ENCODE measurements at regions not wholly inside any gene's neighbourhood (a gene's known extent, or its start where the extent isn't known, plus 50 kb on each side); places are given as distances from the start of the nearest gene placed in this dataset.

GRCh38 chr2:7780321-7780720 is 863.1 kb downstream of the RNF144A start:
- H3F3A ChIP-seq (ENCODE audit: insufficient read depth): no peaks in the 10 kb centered on the region
- H3K79me2 ChIP-seq (ENCODE audit: insufficient read depth): no peaks in the 10 kb centered on the region
- no peak overlapping the region for H2AFZ ChIP-seq
- H3K4me3 ChIP-seq: no peak overlapping the region
- no peak overlapping the region for H3K4me2 ChIP-seq (ENCODE audit: unreplicated experiment)
- no peaks in the 10 kb centered on the region for H3K36me3 ChIP-seq (ENCODE audit: low read depth)
- DNase-seq: no peak
- no peaks in the 10 kb centered on the region for H3K4me1 ChIP-seq (ENCODE audit: insufficient read depth)
- H3K9me2 ChIP-seq (ENCODE audit: insufficient read depth): no peaks in the 10 kb centered on the region
- H3K27ac ChIP-seq: no peak overlapping the region
- no peak overlapping the region for H3K9ac ChIP-seq
- in situ Hi-C loops (cut with MboI): no loop called here
- no peaks in the 10 kb centered on the region for H4K20me1 ChIP-seq (ENCODE audit: insufficient read depth)
- WGBS, 2 experiments (ENCODE audit: low coverage in 1 of 2, low lambda C conversion rate in 2 of 2, missing lambda C conversion rate in 2 of 2): 58 to 62% methylated on average over 5 of the region's 5 CpGs
- H3K27me3 ChIP-seq (replicated peaks; ENCODE audit: insufficient read depth): no peaks in the 10 kb centered on the region
- TF ChIP-seq EZH2 (IDR thresholded peaks at IDR 0.05; ENCODE audit: insufficient read depth, poor library complexity, severe bottlenecking): no peak
- no peaks in the 10 kb centered on the region for H3K9me3 ChIP-seq (ENCODE audit: low read depth)

- in situ Hi-C loops (cut with MboI): no loop called here
- Histone ChIP-seq H3K79me2 (ENCODE audit: insufficient read depth) (no peaks in the 10 kb centered on the region), H4K20me1 (ENCODE audit: insufficient read depth) (no peaks in the 10 kb centered on the region), H3K4me2 (ENCODE audit: unreplicated experiment) (no peak overlapping the region), H3K4me3 (no peak overlapping the region), H3K9ac (no peak overlapping the region), H3K27ac (no peak overlapping the region), H3F3A (ENCODE audit: insufficient read depth) (no peaks in the 10 kb centered on the region), H3K27me3 (replicated peaks; ENCODE audit: insufficient read depth) (no peaks in the 10 kb centered on the region), H3K9me2 (ENCODE audit: insufficient read depth) (no peaks in the 10 kb centered on the region), H3K4me1 (ENCODE audit: insufficient read depth) (no peaks in the 10 kb centered on the region), H2AFZ (no peak overlapping the region), H3K9me3 (ENCODE audit: low read depth) (no peaks in the 10 kb centered on the region), H3K36me3 (ENCODE audit: low read depth) (no peaks in the 10 kb centered on the region)
- TF ChIP-seq EZH2 (IDR thresholded peaks at IDR 0.05; ENCODE audit: insufficient read depth, poor library complexity, severe bottlenecking): no peak
- TF ChIP-seq EZH2phosphoT487 (IDR thresholded peaks at IDR 0.05; ENCODE audit: insufficient read depth, low read depth): no peak
- DNase-seq: no peak
- WGBS, 2 experiments (ENCODE audit: low coverage in 1 of 2, low lambda C conversion rate in 2 of 2, missing lambda C conversion rate in 2 of 2): 68 to 70% methylated on average over 4 of the region's 4 CpGs
Measured at GRCh38 chr2:7785700-7786099, 868.5 kb downstream of the RNF144A start.

- WGBS, 2 experiments (ENCODE audit: low coverage in 1 of 2, low lambda C conversion rate in 2 of 2, missing lambda C conversion rate in 2 of 2): 77 to 81% methylated on average over 8 of the region's 8 CpGs
- Histone ChIP-seq H2AFZ (no peak overlapping the region), H3K9me3 (ENCODE audit: low read depth) (no peaks in the 10 kb centered on the region), H3K4me3 (no peak overlapping the region), H3F3A (ENCODE audit: insufficient read depth) (no peaks in the 10 kb centered on the region), H3K4me1 (ENCODE audit: insufficient read depth) (no peaks in the 10 kb centered on the region), H4K20me1 (ENCODE audit: insufficient read depth) (no peaks in the 10 kb centered on the region), H3K79me2 (ENCODE audit: insufficient read depth) (no peaks in the 10 kb centered on the region), H3K27ac (no peak overlapping the region), H3K9ac (no peak overlapping the region), H3K4me2 (ENCODE audit: unreplicated experiment) (no peak overlapping the region), H3K36me3 (ENCODE audit: low read depth) (no peaks in the 10 kb centered on the region), H3K9me2 (ENCODE audit: insufficient read depth) (no peaks in the 10 kb centered on the region), H3K27me3 (replicated peaks; ENCODE audit: insufficient read depth) (no peaks in the 10 kb centered on the region)
- TF ChIP-seq EZH2 (IDR thresholded peaks at IDR 0.05; ENCODE audit: insufficient read depth, poor library complexity, severe bottlenecking): no peak
- no peak for TF ChIP-seq EZH2phosphoT487 (IDR thresholded peaks at IDR 0.05; ENCODE audit: insufficient read depth, low read depth)
- DNase-seq: no peak
- in situ Hi-C loops (cut with MboI): no loop called here
Measured at GRCh38 chr2:7788736-7789135, 871.5 kb downstream of the RNF144A start.

DNA sequence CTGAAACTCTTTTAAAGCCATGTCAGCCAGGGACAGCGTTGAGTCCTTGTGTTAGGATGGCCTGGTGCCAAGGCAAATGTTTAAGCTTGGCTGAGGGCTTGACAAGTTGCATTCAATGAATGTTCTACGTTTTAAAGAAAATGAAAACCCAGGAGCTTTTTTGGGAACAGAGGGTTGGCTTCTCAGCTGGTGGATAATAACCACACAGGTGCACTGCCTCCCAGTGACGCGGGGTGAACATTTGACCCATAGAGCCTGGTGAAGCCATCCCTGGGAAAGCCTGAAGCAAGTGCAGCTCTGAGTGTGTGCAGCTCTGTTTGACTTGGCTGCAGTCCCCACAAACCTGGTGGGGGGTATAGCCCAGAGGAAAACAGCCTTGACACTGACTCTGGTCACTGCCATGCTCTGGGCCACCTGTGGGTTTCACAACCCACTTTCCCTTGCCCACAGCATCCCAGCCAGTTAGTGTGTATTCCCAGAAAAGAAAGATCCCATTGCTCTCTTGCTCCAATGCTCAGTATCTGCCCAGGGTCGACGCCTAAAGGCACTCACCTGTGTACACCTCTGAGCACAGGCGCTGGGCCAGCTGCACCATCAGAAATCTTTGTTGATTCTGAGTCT is 874.9 kb downstream of the RNF144A start:
- no peaks in the 10 kb centered on the region for H3K36me3 ChIP-seq (ENCODE audit: low read depth)
- in situ Hi-C loops (cut with MboI): no loop called here
- 64 to 66% methylated on average over 7 of the region's 7 CpGs for WGBS, 2 experiments (ENCODE audit: low coverage in 1 of 2, low lambda C conversion rate in 2 of 2, missing lambda C conversion rate in 2 of 2)
- H3K9ac ChIP-seq: no peak overlapping the region
- H3K27ac ChIP-seq: no peak overlapping the region
- no peaks in the 10 kb centered on the region for H3K9me2 ChIP-seq (ENCODE audit: insufficient read depth)
- no peaks in the 10 kb centered on the region for H4K20me1 ChIP-seq (ENCODE audit: insufficient read depth)
- peaks cover 8% of the 10 kb centered on the region for H3K4me1 ChIP-seq (ENCODE audit: insufficient read depth)
- H3F3A ChIP-seq (ENCODE audit: insufficient read depth): no peaks in the 10 kb centered on the region
- H3K27me3 ChIP-seq (replicated peaks; ENCODE audit: insufficient read depth): no peaks in the 10 kb centered on the region
- H3K9me3 ChIP-seq (ENCODE audit: low read depth): no peaks in the 10 kb centered on the region
- TF ChIP-seq EZH2phosphoT487 (IDR thresholded peaks at IDR 0.05; ENCODE audit: insufficient read depth, low read depth): no peak
- TF ChIP-seq EZH2 (IDR thresholded peaks at IDR 0.05; ENCODE audit: insufficient read depth, poor library complexity, severe bottlenecking): no peak
- H3K4me3 ChIP-seq: no peak overlapping the region
- H3K79me2 ChIP-seq (ENCODE audit: insufficient read depth): no peaks in the 10 kb centered on the region
- H2AFZ ChIP-seq: no peak overlapping the region
- H3K4me2 ChIP-seq (ENCODE audit: unreplicated experiment): no peak overlapping the region
- no peak for DNase-seq

Measured in GM23248 (cell line).